ENCODE measurements at regions not wholly inside any gene's neighbourhood (a gene's known extent, or its start where the extent isn't known, plus 50 kb on each side); places are given as distances from the start of the nearest gene placed in this dataset.

- Mint-ChIP-seq H3K27me3 (ENCODE audit: low read depth) (no peaks in the 10 kb centered on the region), H3K4me3 (no peak overlapping the region), H3K36me3 (ENCODE audit: low read depth) (no peaks in the 10 kb centered on the region), H3K27ac (no peak overlapping the region), H3K9me3 (peaks cover 2% of the 10 kb centered on the region), H3K4me1 (ENCODE audit: low read depth) (no peaks in the 10 kb centered on the region)
- CTCF ChIA-PET = no interaction called here
- intact Hi-C loops (cut with micrococcal nuclease) = no loop called here
- no peak for DNase-seq
Measured at GRCh38 chr5:8598356-8598755, 729.4 kb downstream of the MTRR start.

DNA sequence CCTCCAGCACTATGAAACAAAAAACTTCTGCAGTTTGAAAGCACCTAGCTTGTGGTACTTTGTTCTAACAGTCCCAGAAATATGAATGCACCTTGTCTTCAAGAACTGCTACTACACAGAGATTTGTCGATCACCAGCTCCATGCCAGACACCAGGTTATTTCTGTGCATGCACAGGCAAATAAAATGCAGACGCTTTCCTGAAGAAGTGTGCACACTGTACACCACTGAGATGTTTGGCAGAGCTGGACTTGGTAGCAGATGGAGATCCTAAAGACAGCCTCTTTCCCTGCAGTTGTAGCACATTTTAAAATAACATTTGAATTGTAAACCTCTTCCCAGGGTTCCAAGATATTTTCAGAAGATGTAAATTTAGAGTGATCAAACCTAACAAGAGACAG lies 730.0 kb downstream of the MTRR start:
- Mint-ChIP-seq H3K27me3 (ENCODE audit: low read depth) (no peaks in the 10 kb centered on the region), H3K4me1 (ENCODE audit: low read depth) (no peaks in the 10 kb centered on the region), H3K27ac (no peak overlapping the region), H3K4me3 (no peak overlapping the region), H3K9me3 (peaks cover 2% of the 10 kb centered on the region), H3K36me3 (ENCODE audit: low read depth) (no peaks in the 10 kb centered on the region)
- CTCF ChIA-PET = no interaction called here
- intact Hi-C loops (cut with micrococcal nuclease) = no loop called here
- no peak for DNase-seq

GRCh38 chr5:8600843-8601242 lies 731.9 kb downstream of the MTRR start:
- Mint-ChIP-seq H3K27me3 (ENCODE audit: low read depth) (no peaks in the 10 kb centered on the region), H3K27ac (no peak overlapping the region), H3K4me3 (no peak overlapping the region), H3K36me3 (ENCODE audit: low read depth) (no peaks in the 10 kb centered on the region), H3K9me3 (peaks cover 2% of the 10 kb centered on the region), H3K4me1 (ENCODE audit: low read depth) (no peaks in the 10 kb centered on the region)
- intact Hi-C loops (cut with micrococcal nuclease) = no loop called here
- CTCF ChIA-PET = no interaction called here
- DNase-seq = no peak

DNA sequence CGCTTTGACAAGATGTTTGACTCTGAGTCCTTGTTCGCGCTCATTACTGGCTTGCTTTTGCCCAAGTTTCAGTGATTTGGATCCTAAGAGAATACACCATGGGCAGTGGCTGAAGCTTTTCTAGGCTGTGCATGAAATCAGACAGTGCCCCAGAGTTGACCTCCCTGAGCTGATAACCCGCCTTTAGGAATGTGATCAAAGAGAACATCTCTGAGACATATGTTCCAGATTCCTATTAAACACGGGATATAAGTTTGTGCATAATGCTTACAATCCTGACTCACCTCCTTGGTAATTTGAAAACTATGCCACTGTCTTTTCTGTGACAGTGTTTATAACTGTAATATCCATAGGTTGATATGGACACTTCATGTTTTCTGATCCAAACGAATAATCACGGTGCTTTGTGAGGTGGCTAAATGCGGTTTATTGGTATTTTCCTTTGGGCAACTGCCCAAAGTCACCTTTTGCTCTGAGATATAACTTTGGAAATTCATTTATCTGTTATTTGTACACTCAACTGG lies 732.9 kb downstream of the MTRR start:
- Mint-ChIP-seq H3K4me3 (no peak overlapping the region), H3K27ac (no peak overlapping the region), H3K9me3 (peaks cover 2% of the 10 kb centered on the region), H3K4me1 (ENCODE audit: low read depth) (no peaks in the 10 kb centered on the region), H3K27me3 (ENCODE audit: low read depth) (no peaks in the 10 kb centered on the region), H3K36me3 (ENCODE audit: low read depth) (no peaks in the 10 kb centered on the region)
- no peak for DNase-seq
- intact Hi-C loops (cut with micrococcal nuclease) = no loop called here
- CTCF ChIA-PET = no interaction called here

GRCh38 chr5:8606231-8606630 lies 737.3 kb downstream of the MTRR start:
- Mint-ChIP-seq H3K36me3 (ENCODE audit: low read depth) (no peaks in the 10 kb centered on the region), H3K27me3 (ENCODE audit: low read depth) (no peaks in the 10 kb centered on the region), H3K9me3 (peaks cover 2% of the 10 kb centered on the region), H3K27ac (no peak overlapping the region), H3K4me3 (no peak overlapping the region), H3K4me1 (ENCODE audit: low read depth) (no peaks in the 10 kb centered on the region)
- no peak for DNase-seq
- intact Hi-C loops (cut with micrococcal nuclease) = no loop called here
- CTCF ChIA-PET = no interaction called here

- Mint-ChIP-seq H3K27ac (no peak overlapping the region), H3K36me3 (ENCODE audit: low read depth) (no peaks in the 10 kb centered on the region), H3K4me3 (no peak overlapping the region), H3K27me3 (ENCODE audit: low read depth) (no peaks in the 10 kb centered on the region), H3K9me3 (peaks cover 6% of the 10 kb centered on the region), H3K4me1 (ENCODE audit: low read depth) (no peaks in the 10 kb centered on the region)
- CTCF ChIA-PET = no interaction called here
- no peak for DNase-seq
- intact Hi-C loops (cut with micrococcal nuclease) = no loop called here
Measured at GRCh38 chr5:8611067-8611466, 742.1 kb downstream of the MTRR start.

DNA sequence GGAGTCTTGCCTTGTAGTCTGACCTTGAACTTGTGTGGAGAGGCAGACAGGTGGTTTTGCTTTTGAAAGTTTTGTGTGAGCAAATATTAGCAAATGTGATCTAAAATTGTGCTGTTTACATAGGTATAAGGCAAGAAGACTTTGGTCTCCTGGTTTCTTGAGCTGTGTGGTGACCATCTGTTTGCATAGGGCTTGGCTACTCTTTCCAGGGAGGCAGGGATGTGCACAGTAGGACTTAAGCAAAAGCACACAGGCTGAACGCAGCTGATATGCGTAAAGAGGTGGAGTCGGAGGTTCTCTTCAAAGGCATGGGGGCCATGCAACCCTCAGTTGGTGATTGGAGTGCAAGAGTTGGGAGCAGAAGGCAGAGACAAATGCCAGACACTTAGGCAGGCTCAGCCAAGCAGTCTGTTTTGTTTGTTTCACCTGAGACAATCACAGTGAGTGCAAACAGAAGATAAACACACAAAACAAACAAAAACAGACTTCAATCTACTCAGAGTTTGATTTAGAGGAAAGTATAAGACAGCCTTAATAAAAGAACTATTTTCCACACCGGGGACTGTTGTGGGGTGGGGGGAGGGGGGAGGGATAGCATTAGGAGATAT lies 744.2 kb downstream of the MTRR start:
- Mint-ChIP-seq H3K9me3 (peaks cover 6% of the 10 kb centered on the region), H3K27me3 (ENCODE audit: low read depth) (no peaks in the 10 kb centered on the region), H3K4me1 (ENCODE audit: low read depth) (no peaks in the 10 kb centered on the region), H3K4me3 (no peak overlapping the region), H3K36me3 (ENCODE audit: low read depth) (no peaks in the 10 kb centered on the region), H3K27ac (no peak overlapping the region)
- intact Hi-C loops (cut with micrococcal nuclease) = no loop called here
- DNase-seq = no peak
- CTCF ChIA-PET = no interaction called here

DNA sequence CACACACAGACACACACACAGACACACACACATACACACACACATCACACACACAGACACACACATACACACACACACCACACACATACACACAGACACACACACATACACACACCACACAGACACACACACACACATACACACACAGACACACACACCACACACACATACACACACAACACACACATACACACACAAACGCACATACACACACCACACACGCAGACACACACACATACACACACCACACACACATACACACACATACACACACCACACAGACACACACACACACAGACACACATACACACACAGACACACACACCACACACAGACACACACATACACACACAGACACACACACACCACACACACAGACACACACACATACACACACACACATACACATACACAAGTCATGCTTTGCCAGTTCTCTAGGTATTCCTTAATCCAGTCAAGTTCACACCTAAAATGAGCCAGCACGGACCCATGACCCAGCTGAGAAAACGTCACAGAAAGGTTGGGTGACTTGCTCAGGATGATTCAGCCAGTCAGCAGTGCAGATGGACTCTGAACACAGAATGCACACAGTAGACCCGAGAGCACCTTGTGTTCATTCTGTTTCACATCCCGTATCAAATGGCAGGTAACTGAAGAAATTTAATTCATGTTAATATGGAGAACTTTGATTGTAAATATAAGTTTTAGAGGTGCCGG lies 746.4 kb downstream of the MTRR start:
- Mint-ChIP-seq H3K4me3 (no peak overlapping the region), H3K4me1 (ENCODE audit: low read depth) (no peaks in the 10 kb centered on the region), H3K36me3 (ENCODE audit: low read depth) (no peaks in the 10 kb centered on the region), H3K27me3 (ENCODE audit: low read depth) (no peaks in the 10 kb centered on the region), H3K27ac (no peak overlapping the region), H3K9me3 (peaks cover 6% of the 10 kb centered on the region)
- CTCF ChIA-PET = no interaction called here
- intact Hi-C loops (cut with micrococcal nuclease) = no loop called here
- no peak for DNase-seq

DNA sequence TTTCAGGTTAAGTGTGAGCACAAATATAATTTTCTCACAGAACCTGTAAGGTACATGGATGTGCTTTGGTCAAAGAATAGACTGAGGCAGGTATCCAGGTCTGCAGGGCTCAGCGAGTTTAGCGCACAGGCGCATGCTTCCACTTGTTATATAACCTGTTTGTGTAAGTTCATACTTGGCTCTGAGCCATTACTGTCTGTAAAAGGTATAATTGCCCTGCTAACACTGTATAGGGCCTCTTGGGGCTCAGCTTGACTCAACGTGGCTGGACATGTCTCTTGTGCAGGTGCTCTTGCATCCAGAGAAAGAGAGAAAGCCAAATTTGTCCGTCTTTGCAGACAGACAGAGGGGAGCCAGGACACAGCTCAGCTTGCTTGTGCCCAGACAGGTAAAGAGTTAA lies 759.6 kb downstream of the MTRR start:
- Mint-ChIP-seq H3K27me3 (ENCODE audit: low read depth) (no peaks in the 10 kb centered on the region), H3K4me1 (ENCODE audit: low read depth) (no peaks in the 10 kb centered on the region), H3K27ac (no peak overlapping the region), H3K4me3 (no peak overlapping the region), H3K9me3 (peaks cover 8% of the 10 kb centered on the region), H3K36me3 (ENCODE audit: low read depth) (no peaks in the 10 kb centered on the region)
- CTCF ChIA-PET = no interaction called here
- no peak for DNase-seq
- intact Hi-C loops (cut with micrococcal nuclease) = no loop called here

DNA sequence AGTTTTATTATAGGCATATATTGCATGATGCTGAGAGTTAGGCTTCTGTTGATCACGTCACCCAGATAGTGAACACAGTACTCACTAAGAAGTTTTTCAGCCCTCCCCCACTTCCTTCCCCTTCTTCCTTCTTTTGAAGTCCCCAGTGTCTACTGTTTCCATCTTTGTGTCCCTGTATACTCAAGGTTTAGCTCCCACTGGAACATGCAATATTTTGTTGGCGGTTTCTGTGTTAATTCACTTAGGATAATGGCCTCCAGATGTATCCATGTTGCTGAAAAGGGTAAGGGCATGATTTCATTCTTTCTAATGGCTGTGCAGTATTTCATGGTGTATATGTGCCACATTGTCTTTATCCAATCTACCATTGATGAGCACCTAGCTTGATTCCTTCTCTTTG lies 764.3 kb downstream of the MTRR start:
- H3K36me3 Mint-ChIP-seq (ENCODE audit: low read depth) = no peaks in the 10 kb centered on the region
- no peak overlapping the region for H3K4me3 Mint-ChIP-seq
- CTCF ChIA-PET = no interaction called here
- intact Hi-C loops (cut with micrococcal nuclease) = no loop called here
- H3K27me3 Mint-ChIP-seq (ENCODE audit: low read depth) = no peaks in the 10 kb centered on the region
- H3K4me1 Mint-ChIP-seq (ENCODE audit: low read depth) = no peaks in the 10 kb centered on the region
- no peak for DNase-seq
- no peak overlapping the region for H3K27ac Mint-ChIP-seq
- peaks cover 12% of the 10 kb centered on the region for H3K9me3 Mint-ChIP-seq

DNA sequence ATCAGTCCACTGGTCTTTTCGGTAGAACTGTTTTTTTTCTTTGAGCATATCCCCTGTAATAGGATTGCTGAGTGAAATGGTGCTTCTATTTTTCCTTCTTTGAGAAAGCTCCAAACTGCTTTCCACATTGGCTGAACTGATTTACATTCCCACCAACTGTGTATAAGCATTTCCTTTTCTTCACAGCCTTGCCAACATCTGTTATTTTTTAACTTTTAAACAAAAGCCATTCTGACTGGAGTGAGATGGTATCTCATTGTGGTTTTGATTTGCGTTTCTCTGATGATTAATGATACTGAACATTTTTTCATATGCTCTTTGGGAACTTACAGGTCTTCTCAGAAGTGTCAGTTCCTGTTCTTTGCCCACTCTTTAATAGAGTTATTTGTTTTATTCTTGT lies 764.7 kb downstream of the MTRR start:
- Mint-ChIP-seq H3K9me3 (peaks cover 12% of the 10 kb centered on the region), H3K4me1 (ENCODE audit: low read depth) (no peaks in the 10 kb centered on the region), H3K27ac (no peak overlapping the region), H3K4me3 (no peak overlapping the region), H3K27me3 (ENCODE audit: low read depth) (no peaks in the 10 kb centered on the region), H3K36me3 (ENCODE audit: low read depth) (no peaks in the 10 kb centered on the region)
- no peak for DNase-seq
- CTCF ChIA-PET = no interaction called here
- intact Hi-C loops (cut with micrococcal nuclease) = no loop called here

DNA sequence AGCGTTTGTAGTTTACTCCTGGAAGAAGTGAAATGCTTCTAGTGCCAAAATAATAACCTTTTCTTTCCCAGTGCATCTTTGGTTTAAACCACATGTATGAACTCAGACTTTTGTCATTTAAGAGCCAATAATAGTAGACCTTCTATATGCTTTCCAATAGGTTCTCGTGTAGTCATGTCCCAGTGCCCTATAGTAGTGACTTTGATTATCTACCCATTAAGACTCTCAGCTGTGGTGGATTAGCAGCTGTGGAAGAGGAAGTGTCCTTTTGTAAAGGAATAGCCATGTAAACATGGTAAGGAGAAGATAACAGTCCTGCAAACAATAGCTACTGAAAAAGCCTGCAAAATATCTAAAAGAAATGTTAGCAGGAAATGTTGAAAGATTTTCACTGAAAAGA lies 765.3 kb downstream of the MTRR start:
- H3K27ac Mint-ChIP-seq = no peak overlapping the region
- CTCF ChIA-PET = no interaction called here
- H3K4me1 Mint-ChIP-seq (ENCODE audit: low read depth) = no peaks in the 10 kb centered on the region
- H3K9me3 Mint-ChIP-seq = peaks cover 12% of the 10 kb centered on the region
- no peak overlapping the region for H3K4me3 Mint-ChIP-seq
- intact Hi-C loops (cut with micrococcal nuclease) = no loop called here
- H3K27me3 Mint-ChIP-seq (ENCODE audit: low read depth) = no peaks in the 10 kb centered on the region
- DNase-seq = no peak
- H3K36me3 Mint-ChIP-seq (ENCODE audit: low read depth) = no peaks in the 10 kb centered on the region

- peaks cover 1% of the 10 kb centered on the region for H3K9me3 Mint-ChIP-seq
- no peak overlapping the region for H3K4me3 Mint-ChIP-seq
- H3K4me1 Mint-ChIP-seq (ENCODE audit: low read depth) = no peaks in the 10 kb centered on the region
- H3K27me3 Mint-ChIP-seq (ENCODE audit: low read depth) = no peaks in the 10 kb centered on the region
- H3K36me3 Mint-ChIP-seq (ENCODE audit: low read depth) = no peaks in the 10 kb centered on the region
- no peak overlapping the region for H3K27ac Mint-ChIP-seq
- no peak for DNase-seq
- CTCF ChIA-PET = no interaction called here
- intact Hi-C loops (cut with micrococcal nuclease) = no loop called here
Measured at GRCh38 chr5:8641786-8642505, 773.0 kb downstream of the MTRR start.

Data from activated naive CD4-positive, alpha-beta T cell treated with anti-CD3 and anti-CD28 coated beads for 36 hours (primary cell).